ENCODE measurements at regions not wholly inside any gene's neighbourhood (a gene's known extent, or its start where the extent isn't known, plus 50 kb on each side); places are given as distances from the start of the nearest gene placed in this dataset.

DNA sequence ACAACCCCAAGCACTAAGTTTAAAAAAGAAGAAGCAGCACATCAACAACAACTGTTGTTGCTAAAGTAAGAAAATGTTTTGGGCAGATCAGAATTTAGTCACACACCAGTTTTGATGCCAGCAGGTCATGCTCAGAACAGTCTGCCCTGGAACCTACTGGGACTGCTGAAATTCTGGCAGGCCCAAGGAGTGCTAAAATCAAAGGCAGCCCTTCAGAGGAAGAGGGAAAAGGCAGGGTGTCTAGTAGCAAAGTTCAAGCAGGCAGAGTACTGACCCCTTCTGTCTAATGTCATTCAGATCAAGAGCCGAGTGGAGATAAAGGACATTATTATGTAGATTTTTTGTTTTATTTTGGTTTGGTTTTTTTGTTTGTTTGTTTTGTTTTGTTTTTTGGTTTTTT is 96.6 kb upstream of the LOC128125822 start:
- Histone ChIP-seq H3K9me3 (ENCODE audit: control insufficient read depth, low read depth, low read length) (no peaks in the 10 kb centered on the region), H3K9ac (ENCODE audit: extremely low read depth, insufficient read length, low read length) (no peak overlapping the region), H4K91ac (ENCODE audit: insufficient read length, low read depth, low read length) (no peak overlapping the region), H3K23me2 (ENCODE audit: insufficient read length, low read depth, low read length, poor library complexity, severe bottlenecking) (no peaks in the 10 kb centered on the region), H3K4me1 (ENCODE audit: insufficient read depth, low read length) (no peaks in the 10 kb centered on the region), H3K4ac (ENCODE audit: low read depth, low read length) (no peak overlapping the region), H3K4me2 (ENCODE audit: insufficient read depth, insufficient read length, low read length) (no peak overlapping the region), H3K27ac (ENCODE audit: insufficient read length, low read depth, low read length) (no peak overlapping the region), H2BK120ac (ENCODE audit: low read depth, low read length, poor library complexity, severe bottlenecking) (no peak overlapping the region), H4K8ac (replicated peaks; ENCODE audit: insufficient read length, low read depth, low read length) (no peak overlapping the region), H2BK20ac (ENCODE audit: low read depth, low read length, poor library complexity, severe bottlenecking) (no peak overlapping the region), H3K27me3 (ENCODE audit: insufficient read depth, low read length) (no peaks in the 10 kb centered on the region), H2BK5ac (ENCODE audit: insufficient read length, low read length) (no peak overlapping the region), H4K5ac (ENCODE audit: insufficient read length, low read depth, low read length) (no peak overlapping the region), H3K18ac (ENCODE audit: insufficient read length, low read depth, low read length) (no peak overlapping the region), H3K56ac (ENCODE audit: insufficient read length, low read depth, low read length) (no peak overlapping the region), H2BK15ac (ENCODE audit: low read depth, low read length) (no peak overlapping the region), H3K14ac (ENCODE audit: insufficient read depth, low read length) (no peak overlapping the region), H3K79me2 (ENCODE audit: insufficient read depth, low read length) (no peaks in the 10 kb centered on the region), H2AK5ac (ENCODE audit: insufficient read length, low read length) (no peak overlapping the region), H2AFZ (ENCODE audit: low read length) (no peak overlapping the region), H3K79me1 (ENCODE audit: insufficient read depth, low read depth, low read length, poor library complexity, severe bottlenecking) (no peaks in the 10 kb centered on the region), H3K23ac (ENCODE audit: insufficient read length, low read depth, low read length) (no peak overlapping the region), H2BK12ac (ENCODE audit: insufficient read length, low read depth, low read length) (no peak overlapping the region), H3T11ph (ENCODE audit: low read length) (no peak overlapping the region), H4K20me1 (ENCODE audit: control insufficient read depth, insufficient read depth, insufficient read length) (no peaks in the 10 kb centered on the region)
- no peaks in the 10 kb centered on the region; a peak in 1 of 7 replicates for H3K36me3 Mint-ChIP-seq (ENCODE audit: insufficient read depth in 1 of 3, low read depth in 3 of 3)
- H3K4me3 Mint-ChIP-seq = no peak overlapping the region
- 0 out of 7 replicates have a peak overlapping the region, but pooled peaks of 1 of the 3 experiments have one; percentile 40 for H3K27ac Mint-ChIP-seq
- no peaks in the 10 kb centered on the region for H3K9me3 Mint-ChIP-seq
- peaks cover 8 to 15% of the 10 kb centered on the region in 2 experiments for H3K4me1 Mint-ChIP-seq
- no CpG with 5 or more reads among the region's 1 CpG for WGBS (ENCODE audit: extremely low coverage, insufficient read length, low lambda C conversion rate)
- no peak for DNase-seq
- H3K27me3 Mint-ChIP-seq (ENCODE audit: low read depth) = no peaks in the 10 kb centered on the region
- TF ChIP-seq, protein P1, sequence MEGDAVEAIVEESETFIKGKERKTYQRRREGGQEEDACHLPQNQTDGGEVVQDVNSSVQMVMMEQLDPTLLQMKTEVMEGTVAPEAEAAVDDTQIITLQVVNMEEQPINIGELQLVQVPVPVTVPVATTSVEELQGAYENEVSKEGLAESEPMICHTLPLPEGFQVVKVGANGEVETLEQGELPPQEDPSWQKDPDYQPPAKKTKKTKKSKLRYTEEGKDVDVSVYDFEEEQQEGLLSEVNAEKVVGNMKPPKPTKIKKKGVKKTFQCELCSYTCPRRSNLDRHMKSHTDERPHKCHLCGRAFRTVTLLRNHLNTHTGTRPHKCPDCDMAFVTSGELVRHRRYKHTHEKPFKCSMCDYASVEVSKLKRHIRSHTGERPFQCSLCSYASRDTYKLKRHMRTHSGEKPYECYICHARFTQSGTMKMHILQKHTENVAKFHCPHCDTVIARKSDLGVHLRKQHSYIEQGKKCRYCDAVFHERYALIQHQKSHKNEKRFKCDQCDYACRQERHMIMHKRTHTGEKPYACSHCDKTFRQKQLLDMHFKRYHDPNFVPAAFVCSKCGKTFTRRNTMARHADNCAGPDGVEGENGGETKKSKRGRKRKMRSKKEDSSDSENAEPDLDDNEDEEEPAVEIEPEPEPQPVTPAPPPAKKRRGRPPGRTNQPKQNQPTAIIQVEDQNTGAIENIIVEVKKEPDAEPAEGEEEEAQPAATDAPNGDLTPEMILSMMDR (conservative IDR thresholded peaks at IDR 0.05) = no peak

All from H9 (cell line).